ENCODE measurements at regions not wholly inside any gene's neighbourhood (a gene's known extent, or its start where the extent isn't known, plus 50 kb on each side); places are given as distances from the start of the nearest gene placed in this dataset.
A peak's percentile ranks its signal among the peaks of the same experiment; 100 is the strongest.

DNA sequence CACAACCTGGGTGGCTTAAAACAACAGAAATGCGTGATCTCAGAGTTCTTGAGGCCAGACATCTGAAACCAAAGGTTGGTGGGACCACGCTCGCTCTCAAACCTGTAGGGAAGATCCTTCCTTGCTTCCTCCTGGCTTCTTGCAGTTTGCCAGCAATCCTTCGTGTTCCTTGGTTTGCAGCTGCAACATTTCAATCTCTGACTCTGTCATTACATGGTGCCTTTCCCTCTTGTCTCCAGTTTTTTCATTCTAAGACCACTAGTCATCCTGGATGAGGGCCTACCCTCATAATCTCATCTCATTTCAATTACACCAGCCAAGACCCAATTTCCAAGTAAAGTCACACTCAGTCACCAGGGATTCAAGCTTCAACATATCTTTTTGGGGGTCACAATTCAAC is 388.0 kb downstream of the GPM6A start:
- Histone ChIP-seq H3K4me3 (no peak overlapping the region), H3K27ac (no peak overlapping the region), H3K9me3 (no peaks in the 10 kb centered on the region), H3K27me3 (no peaks in the 10 kb centered on the region), H3K36me3 (no peaks in the 10 kb centered on the region), H3K4me1 (no peaks in the 10 kb centered on the region)
- ATAC-seq (ENCODE audit: low FRiP score in 2 of 2) = no peak
- no peak for DNase-seq
- TF ChIP-seq, protein P1, sequence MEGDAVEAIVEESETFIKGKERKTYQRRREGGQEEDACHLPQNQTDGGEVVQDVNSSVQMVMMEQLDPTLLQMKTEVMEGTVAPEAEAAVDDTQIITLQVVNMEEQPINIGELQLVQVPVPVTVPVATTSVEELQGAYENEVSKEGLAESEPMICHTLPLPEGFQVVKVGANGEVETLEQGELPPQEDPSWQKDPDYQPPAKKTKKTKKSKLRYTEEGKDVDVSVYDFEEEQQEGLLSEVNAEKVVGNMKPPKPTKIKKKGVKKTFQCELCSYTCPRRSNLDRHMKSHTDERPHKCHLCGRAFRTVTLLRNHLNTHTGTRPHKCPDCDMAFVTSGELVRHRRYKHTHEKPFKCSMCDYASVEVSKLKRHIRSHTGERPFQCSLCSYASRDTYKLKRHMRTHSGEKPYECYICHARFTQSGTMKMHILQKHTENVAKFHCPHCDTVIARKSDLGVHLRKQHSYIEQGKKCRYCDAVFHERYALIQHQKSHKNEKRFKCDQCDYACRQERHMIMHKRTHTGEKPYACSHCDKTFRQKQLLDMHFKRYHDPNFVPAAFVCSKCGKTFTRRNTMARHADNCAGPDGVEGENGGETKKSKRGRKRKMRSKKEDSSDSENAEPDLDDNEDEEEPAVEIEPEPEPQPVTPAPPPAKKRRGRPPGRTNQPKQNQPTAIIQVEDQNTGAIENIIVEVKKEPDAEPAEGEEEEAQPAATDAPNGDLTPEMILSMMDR (IDR thresholded peaks at IDR 0.05) = no peak
- TF ChIP-seq EP300 (IDR thresholded peaks at IDR 0.05) (no peak), POLR2AphosphoS5 (IDR thresholded peaks at IDR 0.05) (no peak), POLR2A (IDR thresholded peaks at IDR 0.05) (no peak)
- WGBS, 2 donors = 86 to 87% methylated on average over 4 of the region's 4 CpGs

DNA sequence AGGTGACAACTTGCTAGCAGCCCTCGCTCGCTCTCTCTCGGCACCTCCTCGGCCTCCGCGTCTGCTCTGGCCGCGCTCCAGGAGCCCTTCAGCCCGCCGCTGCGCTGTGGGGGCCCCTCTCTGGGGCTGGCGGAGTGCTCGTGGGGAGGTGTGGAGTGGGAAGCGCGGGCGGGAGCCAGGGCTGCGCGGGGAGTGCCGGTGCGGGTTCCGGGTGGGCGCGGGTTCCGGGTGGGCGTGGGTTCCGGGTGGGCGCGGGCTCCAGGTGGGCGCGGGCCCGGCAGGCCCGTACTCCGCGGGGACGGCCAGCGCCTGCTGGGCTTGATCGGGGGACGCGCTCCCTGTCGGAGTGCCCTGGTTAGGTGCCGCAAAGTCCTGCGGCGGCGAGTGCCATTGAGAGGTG is 384.3 kb downstream of the GPM6A start:
- peak in 1 of 2 donors; percentile 23 for ATAC-seq (ENCODE audit: low FRiP score in 2 of 2)
- TF ChIP-seq POLR2A (IDR thresholded peaks at IDR 0.05) = no peak
- TF ChIP-seq EP300 (IDR thresholded peaks at IDR 0.05) = no peak
- TF ChIP-seq, protein P1 (IDR thresholded peaks at IDR 0.05) = no peak
- no peak for TF ChIP-seq POLR2AphosphoS5 (IDR thresholded peaks at IDR 0.05)

DNA sequence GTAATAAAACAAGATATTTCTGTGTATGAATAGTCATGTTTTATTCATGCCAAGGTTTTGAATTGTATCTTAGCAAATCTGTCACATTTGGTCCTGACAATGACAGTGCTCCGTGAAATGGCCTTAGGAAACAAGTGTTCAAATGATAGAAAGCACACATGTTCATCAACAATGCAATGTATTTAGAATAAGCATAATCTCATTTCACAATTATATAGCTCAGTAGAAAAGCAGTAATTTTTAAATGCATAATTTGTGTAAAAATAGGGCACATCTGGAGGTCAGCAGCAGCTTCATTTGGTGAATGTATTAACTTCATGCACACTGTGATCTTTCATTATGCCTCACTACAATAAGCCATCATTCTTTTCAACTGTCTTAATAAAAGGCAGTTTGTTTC is 380.4 kb downstream of the GPM6A start:
- DNase-seq (no peak), ATAC-seq (ENCODE audit: low FRiP score in 2 of 2) (no peak)
- TF ChIP-seq, protein P1 (IDR thresholded peaks at IDR 0.05) = no peak
- TF ChIP-seq POLR2AphosphoS5 (IDR thresholded peaks at IDR 0.05) (no peak), EP300 (IDR thresholded peaks at IDR 0.05) (no peak), POLR2A (IDR thresholded peaks at IDR 0.05) (no peak)
- Histone ChIP-seq H3K27ac (no peak overlapping the region), H3K4me1 (no peaks in the 10 kb centered on the region), H3K27me3 (no peaks in the 10 kb centered on the region), H3K36me3 (no peaks in the 10 kb centered on the region), H3K9me3 (no peaks in the 10 kb centered on the region), H3K4me3 (no peak overlapping the region)
- WGBS, 2 donors = 68 to 69% methylated on average over 1 of the region's 1 CpG

More for the DNA sequence above, 384.3 kb downstream of the GPM6A start:
- DNase-seq = peak in 1 of 2 donors; percentile 76
- no peak overlapping the region for H3K27ac ChIP-seq
- H3K27me3 ChIP-seq = no peaks in the 10 kb centered on the region
- 79 to 96% methylated on average over 9 to 27 of the region's 44 CpGs for WGBS, 2 donors
- H3K4me1 ChIP-seq = no peaks in the 10 kb centered on the region
- H3K4me3 ChIP-seq = no peak overlapping the region
- H3K9me3 ChIP-seq = no peaks in the 10 kb centered on the region
- no peaks in the 10 kb centered on the region for H3K36me3 ChIP-seq

DNA sequence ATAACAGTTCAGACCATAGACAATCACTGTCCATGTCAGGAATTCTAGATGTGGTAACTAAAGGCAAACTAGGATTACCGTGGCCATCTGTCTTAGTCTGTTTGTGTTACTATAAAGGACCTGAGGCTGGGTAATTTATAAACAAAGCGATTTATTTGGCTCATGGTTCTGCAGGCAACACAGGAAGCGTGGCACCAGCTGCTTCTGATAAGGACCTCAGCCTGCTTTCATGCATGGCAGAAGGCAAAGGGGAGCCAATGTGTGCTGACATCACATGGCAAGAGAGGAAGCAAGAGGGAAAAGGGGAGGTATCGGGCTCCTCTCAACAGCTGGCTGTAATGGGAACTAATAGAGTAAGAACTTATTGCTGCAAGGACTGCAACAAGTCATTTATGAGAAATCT is 376.7 kb downstream of the GPM6A start:
- H3K27me3 ChIP-seq = no peaks in the 10 kb centered on the region
- no peaks in the 10 kb centered on the region for H3K4me1 ChIP-seq
- 26 to 31% methylated on average over 4 of the region's 4 CpGs for WGBS, 2 donors
- H3K9me3 ChIP-seq = no peaks in the 10 kb centered on the region
- peak in 1 of 2 donors; percentile 73 for TF ChIP-seq POLR2AphosphoS5 (IDR thresholded peaks at IDR 0.05)
- TF ChIP-seq, protein P1 (IDR thresholded peaks at IDR 0.05) = no peak
- H3K4me3 ChIP-seq = no peak overlapping the region
- ATAC-seq (ENCODE audit: low FRiP score in 2 of 2) = no peak
- H3K27ac ChIP-seq = no peak overlapping the region
- DNase-seq = no peak
- H3K36me3 ChIP-seq = no peaks in the 10 kb centered on the region

DNA sequence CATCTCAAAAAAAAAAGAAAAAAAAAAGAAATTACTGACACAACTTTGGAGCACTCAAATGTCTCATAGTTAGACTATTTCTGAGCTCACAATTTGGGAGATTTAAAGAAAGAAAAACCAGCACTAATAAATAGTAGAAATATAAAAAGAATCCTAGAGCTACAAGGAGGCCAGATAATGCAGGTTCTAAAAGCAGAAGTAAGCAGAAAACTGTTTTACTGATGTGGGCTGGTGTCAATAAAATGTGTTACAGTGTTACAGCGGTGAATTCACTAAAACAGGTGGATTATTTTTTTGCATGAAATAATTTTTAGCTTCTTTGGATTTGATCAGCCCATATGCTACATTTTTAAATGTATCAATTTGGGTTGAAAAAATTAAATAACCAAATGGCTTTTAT is 375.9 kb downstream of the GPM6A start:
- Histone ChIP-seq H3K9me3 (no peaks in the 10 kb centered on the region), H3K4me1 (no peaks in the 10 kb centered on the region), H3K36me3 (no peaks in the 10 kb centered on the region), H3K4me3 (no peak overlapping the region), H3K27me3 (no peaks in the 10 kb centered on the region), H3K27ac (no peak overlapping the region)
- DNase-seq (no peak), ATAC-seq (ENCODE audit: low FRiP score in 2 of 2) (no peak)
- WGBS, 2 donors = 83 to 85% methylated on average over 1 of the region's 1 CpG
- TF ChIP-seq, protein P1 (IDR thresholded peaks at IDR 0.05) = no peak
- TF ChIP-seq POLR2AphosphoS5 (IDR thresholded peaks at IDR 0.05) (no peak), POLR2A (IDR thresholded peaks at IDR 0.05) (no peak), EP300 (IDR thresholded peaks at IDR 0.05) (no peak)

All from upper lobe of left lung (tissue), 6 donors.